ENCODE measurements at regions not wholly inside any gene's neighbourhood (a gene's known extent, or its start where the extent isn't known, plus 50 kb on each side); places are given as distances from the start of the nearest gene placed in this dataset.
A peak's percentile ranks its signal among the peaks of the same experiment; 100 is the strongest.

GRCh38 chr14:61108496-61109141, 127.6 kb downstream of the SLC38A6 start:
- no peak for DNase-seq (ENCODE audit: low read depth in 2 of 2)

GRCh38 chr14:61107869-61108493, 126.9 kb downstream of the SLC38A6 start:
- DNase-seq (ENCODE audit: low read depth in 2 of 2) = no peak

GRCh38 chr14:61106959-61107641, 126.1 kb downstream of the SLC38A6 start:
- no peak for DNase-seq (ENCODE audit: low read depth in 2 of 2)

- DNase-seq (ENCODE audit: low read depth in 2 of 2) = no peak
These were observed 125.4 kb downstream of the SLC38A6 start for GRCh38 chr14:61106271-61106958.

GRCh38 chr14:61104358-61104757, 123.3 kb downstream of the SLC38A6 start:
- DNase-seq (ENCODE audit: low read depth in 2 of 2) = no peak

GRCh38 chr14:61103541-61104339, 122.7 kb downstream of the SLC38A6 start:
- DNase-seq (ENCODE audit: low read depth in 2 of 2) = peak in 1 of 2 experiments; percentile 26

GRCh38 chr14:61102549-61103466, 121.8 kb downstream of the SLC38A6 start:
- DNase-seq (ENCODE audit: low read depth in 2 of 2) = no peak

Data from stimulated activated CD4-positive, alpha-beta T cell treated with anti-CD3 and anti-CD28 coated beads, Interleukin-12 subunit alpha, Interleukin-12 subunit beta, amount 100 ng/mL, for 24 hours (primary cell).